DND-41 (cell line): ENCODE measurements at regions not wholly inside any gene's neighbourhood (a gene's known extent, or its start where the extent isn't known, plus 50 kb on each side); places are given as distances from the start of the nearest gene placed in this dataset.

ENCODE experiments used
- ATAC-seq: fragments of 200-7000 bp; cut with Tn5 transposase; 3 replicates; pipeline ENCODE4 v1.9.1; 2021; ENCODE audit warnings: low read depth; ENCODE audit not compliant: insufficient read depth
- DNase-seq: peaks from one replicate; pipeline ENCODE4 v3.0.0-alpha.2; 2020
- H2AFZ ChIP-seq: 2 replicates; pipeline ENCODE4 v1.6.0; 2012; ENCODE audit warnings: low read depth, low read length
- H3K27ac ChIP-seq: 2 replicates; pipeline ENCODE4 v1.5.1; 2012; ENCODE audit warnings: low read length, inconsistent platforms
- H3K27me3 ChIP-seq: fragments of 200-600 bp; sonication (generic); 2 replicates; pipeline ENCODE4 v1.6.0; 2012; ENCODE audit warnings: low read length, mild to moderate bottlenecking, inconsistent platforms; ENCODE audit not compliant: insufficient read depth, poor library complexity
- H3K36me3 ChIP-seq: 2 replicates; pipeline ENCODE4 v1.5.1; 2012; ENCODE audit warnings: low read length, inconsistent platforms; ENCODE audit not compliant: insufficient read depth
- H3K4me1 ChIP-seq: 2 replicates; pipeline ENCODE4 v1.5.1; 2012; ENCODE audit warnings: mild to moderate bottlenecking, low read length; ENCODE audit not compliant: insufficient read depth
- H3K4me2 ChIP-seq: 2 replicates; pipeline ENCODE4 v1.6.0; 2012; ENCODE audit warnings: mild to moderate bottlenecking, moderate library complexity, low read length, inconsistent platforms; ENCODE audit not compliant: insufficient read depth
- H3K4me3 ChIP-seq, 2 experiments: fragments of 200-600 bp in 1 of 2; shearing (Covaris generic) in 1 of 2; 2 replicates each; pipeline ENCODE4 v1.5.1; 2012 to 2016; ENCODE audit warnings: inconsistent platforms in 2 of 2, low read length in 2 of 2, mild to moderate bottlenecking in 2 of 2, low read depth in 1 of 2, moderate library complexity in 1 of 2
- H3K79me2 ChIP-seq: 2 replicates; pipeline ENCODE4 v1.6.0; 2012; ENCODE audit warnings: low read length, inconsistent platforms; ENCODE audit not compliant: insufficient read depth
- H3K9ac ChIP-seq: 2 replicates; pipeline ENCODE4 v1.6.0; 2012; ENCODE audit warnings: low read depth, mild to moderate bottlenecking, inconsistent platforms, low read length, moderate library complexity
- H3K9me3 ChIP-seq: 2 replicates; pipeline ENCODE4 v1.5.1; 2012; ENCODE audit warnings: low read length, moderate library complexity, mild to moderate bottlenecking, inconsistent platforms; ENCODE audit not compliant: insufficient read depth, severe bottlenecking
- H4K20me1 ChIP-seq: 2 replicates; pipeline ENCODE4 v1.6.0; 2012; ENCODE audit warnings: low read length; ENCODE audit not compliant: insufficient read depth
- CTCF ChIP-seq: IDR thresholded peaks from 2 replicates; pipeline ENCODE4 v1.5.1; 2012; ENCODE audit warnings: borderline replicate concordance, low read length, moderate library complexity, mild to moderate bottlenecking; ENCODE audit not compliant: poor library complexity, severe bottlenecking; ENCODE audit errors: extremely low read depth
- EZH2 ChIP-seq: IDR thresholded peaks from 3 replicates; pipeline ENCODE4 v1.6.1; 2012; ENCODE audit warnings: borderline replicate concordance, low read depth, mild to moderate bottlenecking, moderate library complexity, low read length, inconsistent platforms; ENCODE audit not compliant: severe bottlenecking

DNA sequence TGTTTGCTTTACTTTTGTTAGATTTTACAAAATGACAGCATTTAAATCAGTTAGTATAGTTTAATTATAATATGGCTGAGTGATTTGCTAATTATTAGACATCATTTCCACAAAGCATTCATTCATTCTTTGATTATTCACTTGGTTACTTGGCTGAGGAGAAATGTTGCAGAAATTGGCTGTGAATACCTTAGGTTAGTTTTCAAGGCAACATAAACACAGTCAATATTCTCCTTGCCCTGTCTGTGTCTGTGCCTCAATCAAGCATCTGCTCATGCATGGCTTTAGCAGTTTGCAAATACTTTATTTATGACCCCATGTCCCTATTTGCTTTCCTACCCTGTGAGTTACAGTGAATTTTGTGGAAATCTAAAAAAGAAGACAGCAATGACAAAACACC lies 718.3 kb downstream of the EPM2A start:
- H3K9me3 ChIP-seq, result no peaks in the 10 kb centered on the region
- no peaks in the 10 kb centered on the region for H3K79me2 ChIP-seq
- H3K4me2 ChIP-seq, result no peak overlapping the region
- no peak for ATAC-seq
- H3K27me3 ChIP-seq, result peaks cover 5% of the 10 kb centered on the region
- no peak overlapping the region for H3K27ac ChIP-seq
- no peak overlapping the region for H3K9ac ChIP-seq
- no peaks in the 10 kb centered on the region for H3K4me1 ChIP-seq
- no peak for TF ChIP-seq EZH2
- TF ChIP-seq CTCF, result no peak
- H3K36me3 ChIP-seq, result no peaks in the 10 kb centered on the region
- no peak overlapping the region for H2AFZ ChIP-seq
- no peaks in the 10 kb centered on the region for H4K20me1 ChIP-seq
- no peak for DNase-seq
- H3K4me3 ChIP-seq, result no peak overlapping the region

DNA sequence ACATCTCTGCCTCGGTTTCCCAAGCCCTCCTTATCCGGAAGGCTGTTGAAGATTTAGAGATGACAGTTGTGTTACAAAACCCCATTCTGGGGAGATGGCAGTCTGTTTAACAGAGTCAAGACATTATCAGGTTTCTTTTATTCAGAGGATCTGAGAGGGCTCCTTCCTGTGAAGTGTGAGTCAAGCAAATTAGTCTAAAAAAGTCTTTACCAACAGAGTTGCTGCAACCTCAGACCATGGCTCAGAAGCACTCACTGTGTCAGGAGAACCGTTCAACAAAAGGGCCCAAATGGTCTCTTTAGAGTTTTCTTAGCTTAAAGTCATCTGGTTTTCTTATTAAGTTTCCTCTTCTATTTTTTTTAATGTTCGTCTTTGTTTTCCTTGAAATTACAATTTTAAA lies 717.8 kb downstream of the EPM2A start:
- no peaks in the 10 kb centered on the region for H4K20me1 ChIP-seq
- no peak overlapping the region for H2AFZ ChIP-seq
- H3K27me3 ChIP-seq, result peaks cover 5% of the 10 kb centered on the region
- no peak for ATAC-seq
- H3K4me3 ChIP-seq, result no peak overlapping the region
- TF ChIP-seq EZH2 (no peak), CTCF (no peak)
- H3K9me3 ChIP-seq, result no peaks in the 10 kb centered on the region
- H3K27ac ChIP-seq, result no peak overlapping the region
- H3K4me2 ChIP-seq, result no peak overlapping the region
- no peaks in the 10 kb centered on the region for H3K4me1 ChIP-seq
- H3K9ac ChIP-seq, result no peak overlapping the region
- H3K36me3 ChIP-seq, result no peaks in the 10 kb centered on the region
- no peak for DNase-seq
- H3K79me2 ChIP-seq, result no peaks in the 10 kb centered on the region

- H3K4me3 ChIP-seq, result no peak overlapping the region
- H2AFZ ChIP-seq, result no peak overlapping the region
- no peak for ATAC-seq
- TF ChIP-seq EZH2 (no peak), CTCF (no peak)
- H3K9me3 ChIP-seq, result no peaks in the 10 kb centered on the region
- no peaks in the 10 kb centered on the region for H4K20me1 ChIP-seq
- no peaks in the 10 kb centered on the region for H3K79me2 ChIP-seq
- H3K36me3 ChIP-seq, result no peaks in the 10 kb centered on the region
- DNase-seq, result no peak
- no peaks in the 10 kb centered on the region for H3K4me1 ChIP-seq
- H3K27ac ChIP-seq, result no peak overlapping the region
- H3K9ac ChIP-seq, result no peak overlapping the region
- peaks cover 5% of the 10 kb centered on the region for H3K27me3 ChIP-seq
- H3K4me2 ChIP-seq, result no peak overlapping the region
These were observed 717.3 kb downstream of the EPM2A start for GRCh38 chr6:145018027-145018426.

- H3K9me3 ChIP-seq, result no peaks in the 10 kb centered on the region
- no peaks in the 10 kb centered on the region for H3K36me3 ChIP-seq
- no peaks in the 10 kb centered on the region for H4K20me1 ChIP-seq
- no peak overlapping the region for H3K4me2 ChIP-seq
- H3K79me2 ChIP-seq, result no peaks in the 10 kb centered on the region
- H2AFZ ChIP-seq, result no peak overlapping the region
- H3K27me3 ChIP-seq, result peaks cover 5% of the 10 kb centered on the region
- TF ChIP-seq EZH2 (no peak), CTCF (no peak)
- no peak overlapping the region for H3K4me3 ChIP-seq
- no peaks in the 10 kb centered on the region for H3K4me1 ChIP-seq
- no peak overlapping the region for H3K27ac ChIP-seq
- ATAC-seq (no peak), DNase-seq (no peak)
- H3K9ac ChIP-seq, result no peak overlapping the region
These were observed 715.2 kb downstream of the EPM2A start for GRCh38 chr6:145020114-145020513.
